ENCODE measurements at regions not wholly inside any gene's neighbourhood (a gene's known extent, or its start where the extent isn't known, plus 50 kb on each side); places are given as distances from the start of the nearest gene placed in this dataset.
A peak's percentile ranks its signal among the peaks of the same experiment; 100 is the strongest.

GRCh38 chrX:10021461-10022272 is 54.5 kb downstream of the CLDN34 start:
- DNase-seq, result no peak

GRCh38 chrX:10022273-10022541 is 55.0 kb downstream of the CLDN34 start:
- no peak for DNase-seq

GRCh38 chrX:10022580-10023245 is 55.6 kb downstream of the CLDN34 start:
- peak; percentile 73 for DNase-seq

GRCh38 chrX:10023821-10024220 is 56.7 kb downstream of the CLDN34 start:
- no peak for DNase-seq

- no peak for DNase-seq
These were observed 58.8 kb downstream of the CLDN34 start for GRCh38 chrX:10025742-10026493.

- DNase-seq, result no peak
These were observed 61.3 kb downstream of the CLDN34 start for GRCh38 chrX:10028283-10029104.

GRCh38 chrX:10030570-10030969 is 63.4 kb downstream of the CLDN34 start:
- DNase-seq, result no peak

GRCh38 chrX:10031746-10032145 is 64.6 kb downstream of the CLDN34 start:
- DNase-seq, result no peak

- DNase-seq, result no peak
These were observed 65.0 kb downstream of the CLDN34 start for GRCh38 chrX:10032147-10032546.

GRCh38 chrX:10033375-10034007 is 66.3 kb downstream of the CLDN34 start:
- DNase-seq, result no peak

GRCh38 chrX:10034740-10035260 is 67.6 kb downstream of the CLDN34 start:
- no peak for DNase-seq

- no peak for DNase-seq
These were observed 71.4 kb downstream of the CLDN34 start for GRCh38 chrX:10038585-10038984.

GRCh38 chrX:10039821-10040793 is 72.9 kb downstream of the CLDN34 start:
- peak; percentile 25 for DNase-seq

GRCh38 chrX:10040961-10041360 is 73.8 kb downstream of the CLDN34 start:
- DNase-seq, result no peak

- peak; percentile 26 for DNase-seq
These were observed 74.2 kb downstream of the CLDN34 start for GRCh38 chrX:10041383-10041782.

- DNase-seq, result no peak
These were observed 74.9 kb downstream of the CLDN34 start for GRCh38 chrX:10042055-10042454.

- no peak for DNase-seq
These were observed 76.2 kb downstream of the CLDN34 start for GRCh38 chrX:10043386-10043785.

GRCh38 chrX:10044021-10044420 is 76.9 kb downstream of the CLDN34 start:
- no peak for DNase-seq

GRCh38 chrX:10045327-10046000 is 78.3 kb downstream of the CLDN34 start:
- DNase-seq, result no peak

GRCh38 chrX:10047133-10047532 is 80.0 kb downstream of the CLDN34 start:
- no peak for DNase-seq
